Effector memory CD8-positive, alpha-beta T cell (primary cell): ENCODE measurements at regions not wholly inside any gene's neighbourhood (a gene's known extent, or its start where the extent isn't known, plus 50 kb on each side); places are given as distances from the start of the nearest gene placed in this dataset.
A peak's percentile ranks its signal among the peaks of the same experiment; 100 is the strongest.
"Not testable (repeated sequence)": the region's sequence is repeated elsewhere in the genome, so short reads cannot be mapped to it uniquely, and the experiment has no call there.

Experiments
- ATAC-seq: fragments of 150-1000 bp; cut with Tn5 transposase; replicated peaks from 2 replicates; pipeline ENCODE4 v1.10.0; 2021; ENCODE audit warnings: mild to moderate bottlenecking, moderate library complexity
- DNase-seq, 3 experiments: peaks; one replicate each; pipeline ENCODE4 v3.0.0; 2021
- H3K27ac Mint-ChIP-seq, 2 donors: one replicate each; pipeline ENCODE4 v1.8.0; 2022; ENCODE audit warnings: mild to moderate bottlenecking in 2 of 2, mixed read lengths in 2 of 2, moderate library complexity in 2 of 2
- H3K27me3 Mint-ChIP-seq, 2 donors: one replicate each; pipeline ENCODE4 v1.8.0; 2022; ENCODE audit warnings: mixed read lengths in 2 of 2
- H3K36me3 Mint-ChIP-seq: one replicate; pipeline ENCODE4 v1.8.0; 2022; ENCODE audit warnings: mild to moderate bottlenecking, moderate library complexity, mixed read lengths; ENCODE audit not compliant: insufficient read depth
- H3K4me1 Mint-ChIP-seq, 2 donors: one replicate each; pipeline ENCODE4 v1.8.0; 2022; ENCODE audit warnings: low read depth in 2 of 2, mixed read lengths in 2 of 2
- H3K4me3 Mint-ChIP-seq, 2 donors: one replicate each; pipeline ENCODE4 v1.8.0; 2022; ENCODE audit warnings: mild to moderate bottlenecking in 2 of 2, mixed read lengths in 2 of 2, moderate library complexity in 2 of 2
- H3K9me3 Mint-ChIP-seq, 2 donors: one replicate each; pipeline ENCODE4 v1.8.0; 2022; ENCODE audit warnings: mixed read lengths in 2 of 2

GRCh38 chrX:131862321-131862720, 160.8 kb upstream of the STK26 start:
- no peaks in the 10 kb centered on the region for H3K27me3 Mint-ChIP-seq
- no peaks in the 10 kb centered on the region for H3K9me3 Mint-ChIP-seq
- no peak overlapping the region for H3K27ac Mint-ChIP-seq
- H3K4me3 Mint-ChIP-seq: no peak overlapping the region
- DNase-seq (no peak), ATAC-seq (no peak)
- no peaks in the 10 kb centered on the region for H3K36me3 Mint-ChIP-seq
- H3K4me1 Mint-ChIP-seq: no peaks in the 10 kb centered on the region

GRCh38 chrX:131869182-131869581, 153.9 kb upstream of the STK26 start:
- Mint-ChIP-seq H3K9me3 (no peaks in the 10 kb centered on the region), H3K36me3 (no peaks in the 10 kb centered on the region), H3K27ac (no peak overlapping the region), H3K27me3 (no peaks in the 10 kb centered on the region), H3K4me3 (no peak overlapping the region), H3K4me1 (no peaks in the 10 kb centered on the region)
- ATAC-seq: no peak
- no peak for DNase-seq

DNA sequence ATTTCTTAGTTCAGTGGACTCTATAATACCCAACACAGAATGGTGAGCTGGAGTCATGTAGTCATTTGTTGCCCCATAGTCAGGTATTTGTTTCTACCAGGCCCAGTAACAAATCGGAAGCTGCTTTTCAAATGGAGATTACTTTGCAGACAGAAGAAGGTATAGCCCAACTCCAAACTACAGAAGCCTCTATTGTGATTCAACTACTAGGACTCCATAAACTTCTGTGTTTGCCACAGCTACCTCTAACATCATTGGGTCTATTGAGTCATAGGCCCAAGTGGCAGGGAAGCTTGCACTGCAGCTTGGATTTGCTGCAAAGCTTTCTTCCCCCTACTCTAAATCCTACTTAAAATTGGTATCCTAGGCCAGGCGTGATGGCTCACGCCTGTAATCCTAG, 148.8 kb upstream of the STK26 start:
- H3K4me1 Mint-ChIP-seq: no peaks in the 10 kb centered on the region
- ATAC-seq: no peak
- no peak for DNase-seq
- H3K36me3 Mint-ChIP-seq: no peaks in the 10 kb centered on the region
- H3K27ac Mint-ChIP-seq: no peak overlapping the region
- no peaks in the 10 kb centered on the region for H3K27me3 Mint-ChIP-seq
- no peaks in the 10 kb centered on the region for H3K9me3 Mint-ChIP-seq
- H3K4me3 Mint-ChIP-seq: no peak overlapping the region

DNA sequence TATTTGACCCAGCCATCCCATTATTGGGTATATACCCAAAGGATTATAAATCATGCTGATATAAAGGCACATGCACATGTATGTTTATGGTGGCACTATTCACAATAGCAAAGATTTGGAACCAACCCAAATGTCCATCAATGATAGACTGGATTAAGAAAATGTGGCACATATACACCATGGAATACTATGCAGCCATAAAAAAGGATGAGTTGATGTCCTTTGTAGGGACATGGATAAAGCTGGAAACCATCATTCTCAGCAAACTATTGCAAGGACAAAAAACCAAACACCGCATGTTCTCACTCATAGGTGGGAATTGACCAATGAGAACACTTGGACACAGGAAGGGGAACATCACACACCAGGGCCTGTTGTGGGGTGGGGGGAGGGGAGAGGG, 147.3 kb upstream of the STK26 start:
- not testable (repeated sequence) for DNase-seq, H3K4me3 Mint-ChIP-seq, H3K4me1 Mint-ChIP-seq, H3K36me3 Mint-ChIP-seq, H3K9me3 Mint-ChIP-seq, ATAC-seq, H3K27me3 Mint-ChIP-seq, H3K27ac Mint-ChIP-seq

- Mint-ChIP-seq H3K4me3 (no peak overlapping the region), H3K36me3 (no peaks in the 10 kb centered on the region), H3K4me1 (peaks cover 0 to 4% of the 10 kb centered on the region in 2 donors), H3K9me3 (no peaks in the 10 kb centered on the region), H3K27me3 (no peaks in the 10 kb centered on the region), H3K27ac (peak overlapping the region in 1 of 2 donors; percentile 35)
- no peak for DNase-seq
- no peak for ATAC-seq
These were observed 141.9 kb upstream of the STK26 start for GRCh38 chrX:131881194-131881593.

GRCh38 chrX:131885042-131885441, 138.1 kb upstream of the STK26 start:
- not testable (repeated sequence) for H3K4me3 Mint-ChIP-seq, DNase-seq, H3K27me3 Mint-ChIP-seq, H3K36me3 Mint-ChIP-seq, H3K4me1 Mint-ChIP-seq, ATAC-seq, H3K9me3 Mint-ChIP-seq, H3K27ac Mint-ChIP-seq

DNA sequence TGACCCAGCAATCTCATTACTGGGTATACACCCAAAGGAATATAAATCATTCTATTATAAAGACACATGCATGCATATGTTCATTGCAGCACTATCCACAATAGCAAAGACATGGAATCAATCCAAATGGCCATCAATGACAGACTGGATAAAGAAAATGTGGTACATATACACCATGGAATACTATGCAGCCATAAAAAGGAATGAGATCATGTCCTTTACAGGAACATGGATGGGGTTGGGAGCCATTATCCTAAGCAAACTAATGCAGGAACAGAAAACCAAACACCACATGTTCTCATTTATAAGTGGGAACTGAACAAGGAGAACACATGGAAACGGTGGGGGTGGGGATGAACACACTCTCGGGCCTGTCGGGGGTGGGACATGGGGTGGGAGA, 129.2 kb upstream of the STK26 start:
- H3K36me3 Mint-ChIP-seq, DNase-seq, H3K9me3 Mint-ChIP-seq, H3K27ac Mint-ChIP-seq, H3K27me3 Mint-ChIP-seq, H3K4me1 Mint-ChIP-seq, H3K4me3 Mint-ChIP-seq, ATAC-seq: not testable (repeated sequence)

DNA sequence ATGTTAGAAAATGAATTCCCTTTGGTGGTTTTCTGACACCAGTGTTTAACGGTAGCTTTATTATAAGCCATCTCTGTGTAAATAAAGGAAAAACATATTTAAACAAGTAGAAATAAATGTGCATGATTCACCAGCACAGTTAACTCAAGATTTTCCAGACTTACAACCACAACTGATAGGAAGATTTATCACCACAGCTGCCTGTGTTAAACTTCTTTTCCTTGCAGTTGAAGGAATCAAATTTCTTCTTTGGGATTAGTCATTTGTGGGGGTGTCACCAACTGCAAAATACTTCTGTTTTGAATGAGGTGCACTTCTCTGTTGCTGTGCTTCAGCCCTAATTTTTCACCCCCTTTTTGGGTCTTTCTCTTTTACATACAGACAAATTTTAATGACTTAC, 128.1 kb upstream of the STK26 start:
- DNase-seq: no peak
- Mint-ChIP-seq H3K27ac (no peak overlapping the region), H3K4me3 (no peak overlapping the region)

DNA sequence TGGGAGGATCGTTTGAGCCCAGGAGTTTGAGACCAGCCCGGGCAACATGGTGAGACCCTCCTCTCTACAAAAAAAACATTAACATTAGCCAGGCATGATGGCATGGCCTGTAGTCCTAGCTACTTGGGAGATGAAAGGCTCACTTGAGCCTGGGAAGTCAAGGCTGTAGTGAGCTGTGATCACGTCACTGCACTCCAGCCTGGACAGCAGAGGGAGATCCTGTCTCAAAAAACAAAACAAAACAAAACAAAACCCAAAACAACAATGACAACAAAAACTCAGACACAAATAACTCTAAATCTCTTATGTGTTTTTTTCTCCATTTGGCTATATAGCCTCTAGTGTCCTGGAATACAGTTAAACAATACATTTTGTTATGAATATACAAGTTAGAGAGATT, 127.3 kb upstream of the STK26 start:
- ATAC-seq (no peak), DNase-seq (no peak)
- Mint-ChIP-seq H3K27ac (no peak overlapping the region), H3K36me3 (no peaks in the 10 kb centered on the region), H3K27me3 (no peaks in the 10 kb centered on the region), H3K4me3 (no peak overlapping the region), H3K4me1 (no peaks in the 10 kb centered on the region), H3K9me3 (no peaks in the 10 kb centered on the region)

More for the DNA sequence above, 128.1 kb upstream of the STK26 start:
- Mint-ChIP-seq H3K4me1 (no peaks in the 10 kb centered on the region), H3K27me3 (no peaks in the 10 kb centered on the region), H3K9me3 (no peaks in the 10 kb centered on the region), H3K36me3 (no peaks in the 10 kb centered on the region)
- no peak for ATAC-seq

DNA sequence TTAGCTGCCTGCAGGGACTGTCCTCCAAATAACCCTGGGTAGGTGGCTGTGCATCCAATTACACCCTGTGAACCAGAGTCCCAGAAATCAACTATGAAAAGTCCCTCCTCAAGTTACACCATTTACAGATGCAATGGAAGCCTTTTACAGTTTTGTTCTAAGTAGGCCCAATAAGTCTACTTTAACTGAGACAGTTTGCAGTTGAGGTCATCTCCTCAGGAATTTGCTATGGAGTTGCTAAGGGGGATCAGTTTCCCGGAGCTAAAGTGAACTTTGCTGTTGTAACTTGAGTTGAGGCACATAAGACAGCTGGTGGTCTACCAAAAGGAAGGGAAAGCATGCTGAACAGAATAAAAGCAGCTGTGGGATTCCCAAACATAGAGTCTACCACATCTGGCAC, 121.6 kb upstream of the STK26 start:
- Mint-ChIP-seq H3K4me1 (no peaks in the 10 kb centered on the region), H3K4me3 (no peak overlapping the region), H3K36me3 (no peaks in the 10 kb centered on the region), H3K27me3 (no peaks in the 10 kb centered on the region), H3K9me3 (no peaks in the 10 kb centered on the region), H3K27ac (no peak overlapping the region)
- DNase-seq (no peak), ATAC-seq (no peak)

DNA sequence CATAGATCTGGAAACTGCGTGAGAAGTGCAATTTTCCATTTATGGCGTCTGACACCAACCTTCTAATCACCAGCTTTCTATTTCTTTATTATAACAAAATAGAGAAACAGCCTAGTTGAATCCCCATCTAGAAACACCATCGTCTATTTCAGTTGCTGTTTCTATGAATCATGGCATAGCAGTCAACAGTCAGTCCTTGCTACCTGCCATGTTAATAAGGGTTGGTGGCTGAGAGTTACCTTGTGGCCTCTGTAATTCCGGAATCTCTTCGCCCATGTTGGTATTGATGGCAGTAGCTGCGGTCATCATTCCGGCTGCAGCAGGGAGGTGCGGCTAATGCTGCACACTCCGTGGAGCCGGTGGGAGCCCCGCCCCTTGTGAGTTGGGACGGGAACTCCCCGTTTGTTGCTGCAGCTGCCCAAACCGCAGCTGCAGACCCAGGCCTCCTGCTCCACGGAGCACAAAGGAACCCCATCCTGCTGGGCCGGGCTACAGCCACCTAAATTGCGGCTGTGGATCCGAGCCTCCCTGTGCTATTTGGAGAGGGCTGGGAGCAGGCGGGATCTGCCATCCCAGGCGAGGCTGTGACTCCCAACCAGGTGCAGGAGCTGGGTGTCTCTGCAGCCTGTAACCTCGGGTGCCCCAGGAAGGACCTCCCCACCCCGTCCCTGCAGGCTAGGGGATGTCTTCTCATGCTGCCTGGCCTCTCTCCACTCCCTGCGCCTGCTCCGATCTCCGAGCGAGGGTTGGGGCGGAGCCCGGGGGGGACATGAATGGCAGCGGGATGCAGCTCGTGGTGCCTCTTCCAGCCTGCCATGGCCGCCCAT, 115.4 kb upstream of the STK26 start:
- no peaks in the 10 kb centered on the region for H3K36me3 Mint-ChIP-seq
- ATAC-seq: no peak
- DNase-seq: no peak
- H3K27me3 Mint-ChIP-seq: no peaks in the 10 kb centered on the region
- H3K9me3 Mint-ChIP-seq: no peaks in the 10 kb centered on the region
- no peak overlapping the region for H3K27ac Mint-ChIP-seq
- H3K4me1 Mint-ChIP-seq: no peaks in the 10 kb centered on the region
- H3K4me3 Mint-ChIP-seq: no peak overlapping the region

DNA sequence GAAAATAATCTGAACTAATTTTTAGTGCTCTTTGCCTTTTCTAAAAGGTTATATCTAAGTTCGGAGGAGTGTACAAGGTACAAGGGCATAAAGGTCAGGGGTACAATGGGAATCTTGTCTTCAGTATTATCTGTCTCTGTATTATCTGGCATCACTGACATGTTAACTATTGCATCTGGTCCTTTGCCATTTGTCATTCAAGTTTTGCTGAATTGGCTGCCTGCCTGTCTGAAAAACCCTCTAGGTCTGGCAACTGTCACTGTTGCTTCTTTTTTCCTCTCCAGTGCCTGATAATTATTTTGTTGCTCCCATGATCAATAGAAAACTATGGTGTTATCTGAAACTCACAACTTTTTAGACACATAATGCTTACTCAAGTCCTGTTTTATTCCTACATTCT, 112.5 kb upstream of the STK26 start:
- DNase-seq (no peak), ATAC-seq (no peak)
- no peak overlapping the region for H3K4me3 Mint-ChIP-seq
- H3K4me1 Mint-ChIP-seq: no peaks in the 10 kb centered on the region
- H3K27me3 Mint-ChIP-seq: no peaks in the 10 kb centered on the region
- H3K27ac Mint-ChIP-seq: no peak overlapping the region
- no peaks in the 10 kb centered on the region for H3K9me3 Mint-ChIP-seq
- H3K36me3 Mint-ChIP-seq: no peaks in the 10 kb centered on the region

GRCh38 chrX:131915488-131915887, 107.6 kb upstream of the STK26 start:
- H3K9me3 Mint-ChIP-seq: no peaks in the 10 kb centered on the region
- no peak overlapping the region for H3K4me3 Mint-ChIP-seq
- ATAC-seq: no peak
- no peaks in the 10 kb centered on the region for H3K27me3 Mint-ChIP-seq
- no peaks in the 10 kb centered on the region for H3K36me3 Mint-ChIP-seq
- no peak overlapping the region for H3K27ac Mint-ChIP-seq
- H3K4me1 Mint-ChIP-seq: peaks cover 2% of the 10 kb centered on the region in 2 donors
- no peak for DNase-seq

- no peak for DNase-seq
- Mint-ChIP-seq H3K4me3 (no peak overlapping the region), H3K4me1 (peaks cover 3 to 8% of the 10 kb centered on the region in 2 donors), H3K36me3 (peaks cover 5% of the 10 kb centered on the region), H3K9me3 (no peaks in the 10 kb centered on the region), H3K27ac (no peak overlapping the region), H3K27me3 (no peaks in the 10 kb centered on the region)
- no peak for ATAC-seq
These were observed 105.5 kb upstream of the STK26 start for GRCh38 chrX:131917588-131917987.
